Transverse colon (tissue), 4 donors: ENCODE measurements at regions not wholly inside any gene's neighbourhood (a gene's known extent, or its start where the extent isn't known, plus 50 kb on each side); places are given as distances from the start of the nearest gene placed in this dataset.
"Not testable (repeated sequence)": the region's sequence is repeated elsewhere in the genome, so short reads cannot be mapped to it uniquely, and the experiment has no call there.

Experiments
- DNase-seq: peaks from one replicate; pipeline ENCODE4 v3.0.0-alpha.2; 2019
- H3K27ac ChIP-seq, 4 donors: fragments of 200-600 bp; sonication (generic); 2 replicates each; pipeline ENCODE4 v1.5.1; 2016 to 2018; ENCODE audit warnings: inconsistent platforms in 4 of 4
- H3K27me3 ChIP-seq: fragments of 200-600 bp; sonication (generic); 2 replicates; pipeline ENCODE4 v1.5.1; 2017; ENCODE audit warnings: inconsistent platforms
- H3K36me3 ChIP-seq, 4 donors: fragments of 200-600 bp; sonication (generic); 2 replicates each; pipeline ENCODE4 v1.5.1; 2017 to 2019; ENCODE audit warnings: inconsistent platforms in 4 of 4
- H3K4me1 ChIP-seq, 4 donors: fragments of 200-600 bp; sonication (generic); 2 replicates each; pipeline ENCODE4 v1.5.1; 2017 to 2020; ENCODE audit warnings: inconsistent platforms in 4 of 4
- H3K4me3 ChIP-seq, 4 donors: fragments of 200-600 bp; sonication (generic); 1 replicate in 1 of 4; 2 replicates in 3 of 4; pipeline versions ENCODE4 v1.5.1 to v1.6.1; 2017 to 2019; ENCODE audit warnings: inconsistent platforms in 4 of 4
- H3K9me3 ChIP-seq, 2 donors: fragments of 200-600 bp; sonication (generic); 2 replicates each; pipeline ENCODE4 v1.5.1; 2017 to 2019; ENCODE audit warnings: inconsistent platforms in 2 of 2
- EP300 ChIP-seq: sonication (generic); formaldehyde crosslinking; IDR thresholded peaks from one replicate; pipeline ENCODE4 v1.6.1; 2017; ENCODE audit warnings: antibody characterized with exemption, low read depth
- POLR2A ChIP-seq: fragments of 450-650 bp; IDR thresholded peaks from one replicate; pipeline ENCODE4 v1.6.1; 2016; ENCODE audit warnings: antibody characterized with exemption, mild to moderate bottlenecking, moderate library complexity
- POLR2AphosphoS5 ChIP-seq, 3 donors: sonication (generic); formaldehyde crosslinking; IDR thresholded peaks; one replicate each; pipeline ENCODE4 v1.6.1; 2016; ENCODE audit warnings: antibody characterized with exemption in 3 of 3
- WGBS, 2 donors: methylation state at CpG; one replicate each; pipeline ENCODE4 v1.1.5; 2018; ENCODE audit warnings: low coverage in 1 of 2; 5-methylcytosine and 5-hydroxymethylcytosine counted together
- in situ Hi-C, 4 donors: fragments of 200-750 bp; cut with MboI; loops; one replicate each; pipeline versions ENCODE4 v1.15.0 to v1.15.1; 2017; ENCODE audit warnings: low sequenced_read_pairs in 3 of 4, low pct_ligation_motif_present in 1 of 4, low pct_unique_long_range_greater_than_20kb in 1 of 4
- intact Hi-C: fragments of 100-400 bp; cut with DNase I; formaldehyde crosslinking; loops from one replicate; pipeline ENCODE4 v1.15.1; 2023; ENCODE audit warnings: low total_unique reads
- TF ChIP-seq, protein P1 (sequence below), 5 experiments: fragments of 200-600 bp in 3 of 5; fragments of 450-650 bp in 2 of 5; sonication (generic) in 3 of 5; IDR thresholded peaks; 1 replicate in 2 of 5; 2 replicates in 3 of 5; pipeline ENCODE4 v1.5.1; 2016 to 2017; ENCODE audit warnings: antibody characterized with exemption in 5 of 5, inconsistent platforms in 3 of 5, mild to moderate bottlenecking in 2 of 5, moderate library complexity in 1 of 5

DNA sequence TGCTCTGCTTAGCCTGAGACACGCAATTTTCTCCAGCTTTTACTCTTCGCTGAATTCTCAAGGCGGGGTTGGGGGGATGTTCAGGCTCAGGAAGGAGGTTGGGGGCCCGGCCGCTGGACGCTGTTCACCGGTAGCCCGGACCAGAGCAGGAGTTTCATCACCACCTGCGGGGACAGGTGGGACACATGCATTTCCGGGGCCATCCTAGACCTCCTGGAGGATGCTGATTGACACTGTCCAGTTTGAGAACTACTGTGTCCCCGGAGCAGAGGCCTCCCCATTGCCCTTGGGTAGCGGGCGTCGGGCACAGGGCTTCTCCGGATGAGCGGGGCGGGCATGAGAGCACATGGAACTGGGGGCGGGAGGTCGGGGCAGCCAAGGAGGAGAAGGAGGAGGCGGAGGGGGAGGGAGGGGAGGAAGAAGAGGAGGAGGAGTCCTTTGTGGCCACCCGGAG, 144.0 kb upstream of the GRK3 start:
- H3K27me3 ChIP-seq: peaks cover 52% of the 10 kb centered on the region
- peak overlapping the region in 3 of 4 donors; percentile 32 to 44 (median 36) for H3K4me3 ChIP-seq
- TF ChIP-seq EP300 (no peak), POLR2AphosphoS5 (IDR thresholded peaks at IDR 0.05) (no peak), POLR2A (no peak)
- TF ChIP-seq, protein P1, sequence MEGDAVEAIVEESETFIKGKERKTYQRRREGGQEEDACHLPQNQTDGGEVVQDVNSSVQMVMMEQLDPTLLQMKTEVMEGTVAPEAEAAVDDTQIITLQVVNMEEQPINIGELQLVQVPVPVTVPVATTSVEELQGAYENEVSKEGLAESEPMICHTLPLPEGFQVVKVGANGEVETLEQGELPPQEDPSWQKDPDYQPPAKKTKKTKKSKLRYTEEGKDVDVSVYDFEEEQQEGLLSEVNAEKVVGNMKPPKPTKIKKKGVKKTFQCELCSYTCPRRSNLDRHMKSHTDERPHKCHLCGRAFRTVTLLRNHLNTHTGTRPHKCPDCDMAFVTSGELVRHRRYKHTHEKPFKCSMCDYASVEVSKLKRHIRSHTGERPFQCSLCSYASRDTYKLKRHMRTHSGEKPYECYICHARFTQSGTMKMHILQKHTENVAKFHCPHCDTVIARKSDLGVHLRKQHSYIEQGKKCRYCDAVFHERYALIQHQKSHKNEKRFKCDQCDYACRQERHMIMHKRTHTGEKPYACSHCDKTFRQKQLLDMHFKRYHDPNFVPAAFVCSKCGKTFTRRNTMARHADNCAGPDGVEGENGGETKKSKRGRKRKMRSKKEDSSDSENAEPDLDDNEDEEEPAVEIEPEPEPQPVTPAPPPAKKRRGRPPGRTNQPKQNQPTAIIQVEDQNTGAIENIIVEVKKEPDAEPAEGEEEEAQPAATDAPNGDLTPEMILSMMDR (IDR thresholded peaks at IDR 0.05): no peak
- intact Hi-C loops: no loop called here
- 36% methylated on average over 13 of the region's 21 CpGs; no CpG with 5 or more reads in 1 of the 2 donors for WGBS, 2 donors
- peaks cover 18 to 26% (median 23%) of the 10 kb centered on the region in 4 donors for H3K4me1 ChIP-seq
- DNase-seq: no peak
- no peak overlapping the region for H3K27ac ChIP-seq
- in situ Hi-C loops: no loop called here
- H3K9me3 ChIP-seq: no peaks in the 10 kb centered on the region
- H3K36me3 ChIP-seq: no peaks in the 10 kb centered on the region

- WGBS, 2 donors: 2 to 3% methylated on average over 6 to 52 of the region's 85 CpGs
- peaks cover 18 to 26% (median 23%) of the 10 kb centered on the region in 4 donors for H3K4me1 ChIP-seq
- in situ Hi-C loops: no loop called here
- H3K27ac ChIP-seq: no peak overlapping the region
- no peak for DNase-seq
- peaks cover 58% of the 10 kb centered on the region for H3K27me3 ChIP-seq
- intact Hi-C loops: no loop called here
- no peaks in the 10 kb centered on the region for H3K9me3 ChIP-seq
- TF ChIP-seq POLR2AphosphoS5 (IDR thresholded peaks at IDR 0.05): no peak
- TF ChIP-seq, protein P1 (IDR thresholded peaks at IDR 0.05): no peak
- TF ChIP-seq POLR2A: no peak
- TF ChIP-seq EP300: no peak
- H3K36me3 ChIP-seq: no peaks in the 10 kb centered on the region
- peak overlapping the region; percentile 15 to 44 (median 34) for H3K4me3 ChIP-seq
Measured at GRCh38 chr22:25420925-25421904, 143.3 kb upstream of the GRK3 start.

- H3K27me3 ChIP-seq: peaks cover 48% of the 10 kb centered on the region
- DNase-seq, intact Hi-C loops, in situ Hi-C loops, H3K27ac ChIP-seq, H3K36me3 ChIP-seq, H3K4me1 ChIP-seq, H3K9me3 ChIP-seq, H3K4me3 ChIP-seq: not testable (repeated sequence)
- TF ChIP-seq, protein P1 (IDR thresholded peaks at IDR 0.05): peak in 1 of 5 experiments; percentile 4
- 50 to 84% methylated on average over 1 to 10 of the region's 10 CpGs for WGBS, 2 donors
Measured at GRCh38 chr22:25426530-25427308, 137.8 kb upstream of the GRK3 start.

GRCh38 chr22:25431637-25432342, 132.7 kb upstream of the GRK3 start:
- H3K27me3 ChIP-seq, intact Hi-C loops, H3K9me3 ChIP-seq, DNase-seq, H3K4me1 ChIP-seq, H3K36me3 ChIP-seq, H3K4me3 ChIP-seq, H3K27ac ChIP-seq, in situ Hi-C loops: not testable (repeated sequence)
- WGBS, 2 donors: 90% methylated on average over 2 of the region's 6 CpGs; no CpG with 5 or more reads in 1 of the 2 donors

DNA sequence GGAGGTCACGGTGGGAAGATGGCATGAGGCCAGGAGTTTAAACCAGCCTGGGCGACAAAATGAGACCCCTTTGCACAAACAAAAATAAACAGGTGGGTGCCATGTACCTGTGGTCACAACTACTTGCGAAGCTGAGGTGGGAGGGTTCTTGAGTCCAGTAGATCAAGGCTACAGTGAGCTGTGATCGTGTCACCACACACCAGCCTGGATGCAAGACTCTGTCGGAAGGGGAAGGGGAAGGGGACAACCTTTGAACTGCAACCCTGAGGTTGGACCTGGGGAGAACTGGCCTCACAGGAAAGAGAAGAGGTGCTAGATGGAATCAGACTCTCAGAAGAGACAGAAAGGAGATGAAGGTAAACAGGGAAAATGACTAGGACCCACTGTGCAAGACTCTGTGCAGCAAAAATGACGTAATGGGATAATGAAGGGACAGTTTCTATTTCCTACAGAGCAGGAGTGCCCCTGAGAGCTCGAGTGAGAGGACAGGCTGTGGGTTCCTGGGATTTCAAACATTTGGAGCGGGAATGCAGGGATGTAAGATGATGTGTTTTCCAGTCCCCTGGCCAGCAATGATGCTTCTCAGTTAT, 131.0 kb upstream of the GRK3 start:
- DNase-seq, intact Hi-C loops, H3K27me3 ChIP-seq, in situ Hi-C loops, H3K36me3 ChIP-seq, H3K9me3 ChIP-seq, H3K4me1 ChIP-seq, H3K27ac ChIP-seq, H3K4me3 ChIP-seq: not testable (repeated sequence)
- 66 to 70% methylated on average over 2 to 8 of the region's 8 CpGs for WGBS, 2 donors
